Suprapubic skin (tissue), 4 donors: ENCODE measurements at regions not wholly inside any gene's neighbourhood (a gene's known extent, or its start where the extent isn't known, plus 50 kb on each side); places are given as distances from the start of the nearest gene placed in this dataset.

Source experiments
- DNase-seq, 2 donors: peaks; one replicate each; pipeline ENCODE4 v3.0.0-alpha.2; 2019; ENCODE audit warnings: low spot score in 2 of 2
- H3K27ac ChIP-seq: fragments of 200-600 bp; sonication (generic); one replicate; pipeline ENCODE4 v1.5.1; 2019
- H3K27me3 ChIP-seq: fragments of 200-600 bp; sonication (generic); one replicate; pipeline ENCODE4 v1.5.1; 2019
- H3K36me3 ChIP-seq: fragments of 200-600 bp; sonication (generic); one replicate; pipeline ENCODE4 v1.5.1; 2019
- H3K4me1 ChIP-seq: fragments of 200-600 bp; sonication (generic); one replicate; pipeline ENCODE4 v1.5.1; 2019
- H3K4me3 ChIP-seq: fragments of 200-600 bp; sonication (generic); one replicate; pipeline ENCODE4 v1.5.1; 2019; ENCODE audit warnings: mild to moderate bottlenecking
- H3K9me3 ChIP-seq: fragments of 200-600 bp; sonication (generic); one replicate; pipeline ENCODE4 v1.5.1; 2019
- CTCF ChIP-seq, 2 donors: fragments of 200-600 bp in 1 of 2; fragments of 450-650 bp in 1 of 2; sonication (generic) in 1 of 2; IDR thresholded peaks; one replicate each; pipeline ENCODE4 v1.5.1; 2016 to 2019; ENCODE audit warnings: antibody characterized with exemption in 2 of 2, mild to moderate bottlenecking in 1 of 2, moderate library complexity in 1 of 2
- EP300 ChIP-seq: sonication (generic); formaldehyde crosslinking; IDR thresholded peaks from one replicate; pipeline ENCODE4 v1.6.1; 2017; ENCODE audit warnings: antibody characterized with exemption
- POLR2A ChIP-seq, 2 donors: fragments of 450-650 bp; IDR thresholded peaks; one replicate each; pipeline ENCODE4 v1.6.1; 2017; ENCODE audit warnings: antibody characterized with exemption in 2 of 2, mild to moderate bottlenecking in 2 of 2, moderate library complexity in 2 of 2
- POLR2AphosphoS5 ChIP-seq, 3 donors: sonication (generic); formaldehyde crosslinking; IDR thresholded peaks; one replicate each; pipeline ENCODE4 v1.6.1; 2017; ENCODE audit warnings: antibody characterized with exemption in 3 of 3
- WGBS: methylation state at CpG from one replicate; pipeline ENCODE4 v1.1.5; 2018; 5-methylcytosine and 5-hydroxymethylcytosine counted together

- Histone ChIP-seq H3K4me3 (no peak overlapping the region), H3K36me3 (no peaks in the 10 kb centered on the region), H3K4me1 (peaks cover 5% of the 10 kb centered on the region), H3K9me3 (no peaks in the 10 kb centered on the region), H3K27ac (no peak overlapping the region), H3K27me3 (no peaks in the 10 kb centered on the region)
- 88% methylated on average over 2 of the region's 2 CpGs for WGBS
- no peak for DNase-seq
- TF ChIP-seq EP300 (no peak), POLR2A (IDR thresholded peaks at IDR 0.05) (no peak), POLR2AphosphoS5 (IDR thresholded peaks at IDR 0.05) (no peak), CTCF (IDR thresholded peaks at IDR 0.05) (no peak)
These were observed 184.2 kb downstream of the GASK1B start for GRCh38 chr4:157988641-157989040.

- Histone ChIP-seq H3K4me1 (no peaks in the 10 kb centered on the region), H3K4me3 (no peak overlapping the region), H3K9me3 (no peaks in the 10 kb centered on the region), H3K36me3 (no peaks in the 10 kb centered on the region), H3K27me3 (no peaks in the 10 kb centered on the region), H3K27ac (no peak overlapping the region)
- TF ChIP-seq EP300 (no peak), CTCF (IDR thresholded peaks at IDR 0.05) (no peak), POLR2A (IDR thresholded peaks at IDR 0.05) (no peak)
- DNase-seq: no peak
- 51% methylated on average over 4 of the region's 4 CpGs for whole genome bisulfite sequencing
These were observed 188.4 kb downstream of the GASK1B start for GRCh38 chr4:157984285-157984911.

GRCh38 chr4:157983300-157983699 is 189.5 kb downstream of the GASK1B start:
- WGBS: 81% methylated on average over 6 of the region's 6 CpGs
- no peak overlapping the region for H3K27ac ChIP-seq
- TF ChIP-seq POLR2AphosphoS5 (IDR thresholded peaks at IDR 0.05): no peak

GRCh38 chr4:157980158-157980557 is 192.7 kb downstream of the GASK1B start:
- Histone ChIP-seq H3K4me3 (no peak overlapping the region), H3K4me1 (peaks cover 7% of the 10 kb centered on the region), H3K27me3 (no peaks in the 10 kb centered on the region), H3K27ac (no peak overlapping the region), H3K36me3 (no peaks in the 10 kb centered on the region), H3K9me3 (no peaks in the 10 kb centered on the region)
- TF ChIP-seq POLR2A (IDR thresholded peaks at IDR 0.05): no peak
- TF ChIP-seq EP300: no peak
- TF ChIP-seq CTCF (IDR thresholded peaks at IDR 0.05): no peak
- TF ChIP-seq POLR2AphosphoS5 (IDR thresholded peaks at IDR 0.05): no peak
- DNase-seq: no peak

More at GRCh38 chr4:157983300-157983699, 189.5 kb downstream of the GASK1B start:
- Histone ChIP-seq H3K36me3 (no peaks in the 10 kb centered on the region), H3K4me1 (peaks cover 7% of the 10 kb centered on the region), H3K9me3 (no peaks in the 10 kb centered on the region), H3K27me3 (no peaks in the 10 kb centered on the region), H3K4me3 (no peak overlapping the region)
- DNase-seq: no peak

GRCh38 chr4:157978680-157979361 is 194.0 kb downstream of the GASK1B start:
- H3K4me3 ChIP-seq: no peak overlapping the region
- TF ChIP-seq POLR2A (IDR thresholded peaks at IDR 0.05) (no peak), EP300 (no peak), CTCF (IDR thresholded peaks at IDR 0.05) (peak; percentile 65), POLR2AphosphoS5 (IDR thresholded peaks at IDR 0.05) (no peak)
- H3K4me1 ChIP-seq: peaks cover 7% of the 10 kb centered on the region
- H3K36me3 ChIP-seq: no peaks in the 10 kb centered on the region
- WGBS: 7% methylated on average over 7 of the region's 7 CpGs
- DNase-seq: peak in 1 of 2 donors; percentile 78
- no peak overlapping the region for H3K27ac ChIP-seq
- no peaks in the 10 kb centered on the region for H3K9me3 ChIP-seq
- no peaks in the 10 kb centered on the region for H3K27me3 ChIP-seq
